HG03196 (cell line): ENCODE measurements at regions not wholly inside any gene's neighbourhood (a gene's known extent, or its start where the extent isn't known, plus 50 kb on each side); places are given as distances from the start of the nearest gene placed in this dataset.
"Not testable (repeated sequence)": the region's sequence is repeated elsewhere in the genome, so short reads cannot be mapped to it uniquely, and the experiment has no call there.

Source experiments
- ATAC-seq: cut with Tn5 transposase; IDR thresholded peaks from one replicate; pipeline ENCODE4 v1.9.1; 2021; ENCODE audit not compliant: unreplicated experiment

DNA sequence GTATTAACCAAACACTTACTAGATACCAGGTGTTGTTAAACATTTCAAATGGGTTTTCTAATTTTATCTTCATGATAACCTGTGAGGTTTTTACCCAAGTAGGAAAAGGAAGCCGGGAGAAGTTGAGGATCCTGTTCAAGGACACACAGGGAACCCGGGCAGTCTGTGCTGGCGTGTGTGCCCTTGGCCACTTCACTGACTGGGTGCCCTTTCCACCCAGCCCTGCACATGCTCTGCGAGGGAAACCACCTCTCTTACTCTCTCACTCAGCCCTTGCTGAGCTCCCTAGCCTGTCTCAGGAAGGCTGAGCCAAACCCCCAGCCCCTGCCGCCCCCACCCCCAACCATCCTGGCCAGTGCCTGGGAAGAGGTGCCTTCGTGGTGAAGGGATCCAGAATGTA lies 51.8 kb downstream of the TEX44 start:
- ATAC-seq: no peak

DNA sequence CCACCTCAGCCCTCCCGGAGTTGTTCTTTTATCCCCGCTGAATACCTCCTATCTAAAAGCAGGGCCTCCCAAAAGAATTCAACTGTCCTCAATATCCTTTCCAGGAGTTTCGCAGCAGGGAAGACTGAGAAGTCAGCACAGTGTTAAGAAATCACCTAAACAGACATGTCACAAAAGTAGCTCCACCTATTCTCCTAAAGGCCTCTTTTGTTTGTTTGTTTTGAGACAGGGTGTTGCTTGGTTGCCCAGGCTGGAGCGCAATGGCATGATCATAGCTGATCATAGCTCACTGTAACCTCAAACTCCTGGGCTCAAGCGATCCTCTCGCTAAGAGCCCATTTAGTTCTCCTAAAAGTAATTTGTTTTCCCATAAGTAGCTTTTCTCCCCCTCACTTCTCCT lies 53.8 kb downstream of the TEX44 start:
- no peak for ATAC-seq

DNA sequence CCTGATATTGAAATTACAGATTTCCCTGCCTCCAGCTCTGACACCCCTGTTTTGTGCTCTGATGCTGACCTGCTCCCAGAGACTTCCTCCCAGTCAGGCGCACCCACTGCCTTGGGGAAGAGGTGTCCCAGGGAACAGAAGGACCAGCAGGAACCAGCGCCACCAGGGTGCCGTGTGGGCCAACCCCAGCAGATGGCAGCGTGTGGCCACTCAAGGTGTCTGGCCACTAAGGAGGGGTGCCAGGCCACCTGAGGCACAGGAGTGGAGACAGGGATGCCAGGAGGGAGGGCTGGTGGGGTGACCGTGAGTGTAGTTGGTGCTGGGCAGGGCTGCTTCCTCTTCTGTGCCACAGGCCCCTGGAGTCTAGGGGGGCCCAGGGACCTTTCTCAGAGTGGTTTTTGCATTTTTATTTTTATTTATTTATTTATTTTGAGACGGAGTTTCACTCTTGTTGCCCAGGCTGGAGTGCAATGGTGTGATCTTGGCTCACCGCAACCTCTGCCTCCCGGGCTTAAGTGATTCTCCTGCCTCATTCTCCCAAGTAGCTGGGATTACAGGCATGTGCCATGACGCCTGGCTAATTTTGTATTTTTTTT lies 56.0 kb downstream of the TEX44 start:
- peak; percentile 61 for ATAC-seq

DNA sequence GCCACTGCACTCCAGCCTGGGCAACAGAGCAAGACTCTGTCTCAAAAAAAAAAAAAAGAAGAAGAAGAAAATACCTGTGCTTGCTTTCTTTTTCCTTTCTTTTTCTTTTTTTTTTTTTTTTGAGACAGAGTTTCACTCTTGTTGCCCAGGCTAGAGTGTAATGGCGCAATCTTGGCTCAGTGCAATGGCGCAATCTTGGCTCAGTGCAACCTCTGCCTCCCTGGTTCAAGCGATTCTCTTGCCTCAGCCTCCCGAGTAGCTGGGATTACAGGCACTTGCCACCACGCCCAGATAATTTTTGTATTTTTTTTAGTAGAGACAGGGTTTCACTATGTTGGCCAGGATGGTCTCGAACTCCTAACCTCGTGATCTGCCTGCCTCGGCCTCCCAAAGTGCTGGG lies 56.8 kb upstream of the PTMA start:
- ATAC-seq: not testable (repeated sequence)

DNA sequence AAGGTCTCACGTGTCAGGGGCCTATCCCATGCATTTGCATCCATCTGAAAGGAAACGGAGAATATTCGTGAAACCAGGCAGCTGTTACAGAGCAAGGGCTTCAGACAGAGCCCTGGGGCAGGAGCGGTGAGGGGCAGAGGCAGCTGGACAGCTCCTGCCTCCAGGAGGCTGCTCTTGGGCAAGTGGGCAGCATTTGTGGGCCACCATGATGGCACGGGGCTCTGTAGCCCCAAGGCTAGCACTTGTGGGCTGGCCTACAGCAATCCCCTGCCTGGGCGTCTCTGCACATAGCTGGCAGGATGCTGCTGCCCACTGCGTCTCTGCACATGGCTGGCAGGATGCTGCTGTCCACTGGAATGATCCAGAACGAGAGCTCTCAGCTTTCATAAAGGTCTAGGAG lies 52.8 kb upstream of the PTMA start:
- no peak for ATAC-seq

DNA sequence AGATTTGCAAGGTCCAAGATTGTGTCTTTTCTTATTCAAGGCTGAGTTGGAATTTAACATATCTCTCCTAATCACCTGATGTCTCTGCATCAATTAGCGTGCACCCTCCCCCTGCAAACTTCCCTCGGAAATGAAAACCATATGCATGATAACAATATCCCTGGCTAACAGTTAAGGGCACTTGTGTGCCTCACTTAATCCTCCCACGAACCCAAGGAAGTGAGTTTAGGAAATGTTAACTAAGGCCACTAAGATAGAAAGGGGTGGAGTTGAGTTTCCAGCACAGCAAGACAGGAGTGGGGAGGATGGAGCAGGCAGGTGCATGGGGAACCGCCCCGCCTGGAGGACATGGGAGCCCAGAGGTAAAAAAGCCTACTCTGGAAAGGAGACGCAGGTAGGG lies 52.4 kb upstream of the PTMA start:
- no peak for ATAC-seq
